GM12878 (cell line): ENCODE measurements at regions not wholly inside any gene's neighbourhood (a gene's known extent, or its start where the extent isn't known, plus 50 kb on each side); places are given as distances from the start of the nearest gene placed in this dataset.

Experiments used
- ATF7 ChIP-seq: fragments of 450-650 bp; IDR thresholded peaks from 2 replicates; pipeline ENCODE4 v1.6.1; 2016; ENCODE audit warnings: low read depth, mild to moderate bottlenecking
- CHD2 ChIP-seq: IDR thresholded peaks from 2 replicates; pipeline ENCODE4 v1.6.1; 2011; ENCODE audit warnings: low read depth, low read length, improper control_type of control experiment, borderline replicate concordance
- JUNB ChIP-seq: IDR thresholded peaks from 2 replicates; pipeline ENCODE4 v1.6.1; 2016; ENCODE audit warnings: antibody characterized with exemption, mild to moderate bottlenecking
- MTA3 ChIP-seq: IDR thresholded peaks from 2 replicates; pipeline ENCODE4 v1.6.1; 2012; ENCODE audit warnings: low read length, inconsistent platforms, borderline replicate concordance
- POLR2A ChIP-seq: IDR thresholded peaks from 2 replicates; pipeline ENCODE4 v1.6.1; 2011; ENCODE audit warnings: low read depth, mild to moderate bottlenecking, low read length
- POLR2AphosphoS5 ChIP-seq: IDR thresholded peaks from 2 replicates; pipeline ENCODE4 v1.6.1; 2011; ENCODE audit warnings: mild to moderate bottlenecking, low read length, inconsistent platforms
- RAD21 ChIP-seq: IDR thresholded peaks from 2 replicates; pipeline ENCODE4 v1.6.1; 2011; ENCODE audit warnings: mild to moderate bottlenecking, low read depth, low read length, moderate library complexity; ENCODE audit not compliant: insufficient read depth
- RFX5 ChIP-seq: IDR thresholded peaks from 2 replicates; pipeline ENCODE4 v1.6.1; 2011; ENCODE audit warnings: low read depth, low read length, improper control_type of control experiment
- SUPT20H ChIP-seq: IDR thresholded peaks from 2 replicates; pipeline ENCODE4 v1.6.1; 2011; ENCODE audit warnings: low read depth, mild to moderate bottlenecking, low read length, moderate library complexity, borderline replicate concordance; ENCODE audit not compliant: control insufficient read depth
- YY1 ChIP-seq: IDR thresholded peaks from 2 replicates; pipeline ENCODE4 v1.6.1; 2011; ENCODE audit warnings: low read depth, mild to moderate bottlenecking, low read length
- TF ChIP-seq, protein P1 (sequence below): IDR thresholded peaks from 2 replicates; pipeline ENCODE4 v1.6.1; 2011; ENCODE audit warnings: borderline replicate concordance, low read depth, mild to moderate bottlenecking, moderate library complexity, low read length; ENCODE audit not compliant: insufficient read depth, poor library complexity, severe bottlenecking
- TF ChIP-seq, protein P2 (sequence below), 3 experiments: IDR thresholded peaks in 2 of 3; conservative IDR thresholded peaks in 1 of 3; 2 replicates each; pipeline ENCODE4 v1.5.1; 2011; ENCODE audit warnings: low read depth in 3 of 3, low read length in 3 of 3, mild to moderate bottlenecking in 3 of 3, control low read depth in 2 of 3, moderate library complexity in 2 of 3, inconsistent platforms in 1 of 3, mixed read lengths in 1 of 3; ENCODE audit not compliant: control insufficient read depth in 2 of 3, insufficient read depth in 1 of 3; ENCODE audit errors: extremely low read depth in 1 of 3
- TF ChIP-seq, protein P3 (sequence below): fragments of 450-650 bp; formaldehyde crosslinking; IDR thresholded peaks from 2 replicates; pipeline ENCODE4 v1.4.0; 2020; ENCODE audit warnings: mild to moderate bottlenecking, moderate library complexity

DNA sequence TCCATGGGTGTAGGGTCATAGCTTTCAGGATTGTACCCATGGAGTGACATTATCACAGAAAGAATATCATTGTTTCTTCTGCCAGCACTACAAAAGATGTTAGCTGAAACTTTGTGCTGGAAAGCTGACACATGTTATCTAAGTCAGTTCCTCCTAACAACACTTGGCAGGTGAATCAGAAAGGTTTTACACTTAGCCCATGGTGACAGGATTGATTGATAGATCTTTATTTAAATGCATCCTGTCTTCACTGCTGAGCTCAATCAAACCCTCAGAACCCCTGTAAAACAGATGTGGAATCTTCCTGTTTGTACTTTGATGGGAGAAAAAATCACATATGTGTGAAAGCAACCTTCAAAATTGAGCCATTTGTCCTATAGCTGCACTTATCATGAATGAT is 811.5 kb upstream of the ANO3 start:
- TF ChIP-seq SUPT20H (no peak), MTA3 (no peak), RFX5 (no peak), RAD21 (no peak), POLR2AphosphoS5 (no peak), POLR2A (no peak), JUNB (no peak), ATF7 (no peak), YY1 (no peak), CHD2 (no peak)
- TF ChIP-seq, protein P1, sequence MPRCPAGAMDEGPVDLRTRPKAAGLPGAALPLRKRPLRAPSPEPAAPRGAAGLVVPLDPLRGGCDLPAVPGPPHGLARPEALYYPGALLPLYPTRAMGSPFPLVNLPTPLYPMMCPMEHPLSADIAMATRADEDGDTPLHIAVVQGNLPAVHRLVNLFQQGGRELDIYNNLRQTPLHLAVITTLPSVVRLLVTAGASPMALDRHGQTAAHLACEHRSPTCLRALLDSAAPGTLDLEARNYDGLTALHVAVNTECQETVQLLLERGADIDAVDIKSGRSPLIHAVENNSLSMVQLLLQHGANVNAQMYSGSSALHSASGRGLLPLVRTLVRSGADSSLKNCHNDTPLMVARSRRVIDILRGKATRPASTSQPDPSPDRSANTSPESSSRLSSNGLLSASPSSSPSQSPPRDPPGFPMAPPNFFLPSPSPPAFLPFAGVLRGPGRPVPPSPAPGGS, result no peak
- TF ChIP-seq, protein P2, sequence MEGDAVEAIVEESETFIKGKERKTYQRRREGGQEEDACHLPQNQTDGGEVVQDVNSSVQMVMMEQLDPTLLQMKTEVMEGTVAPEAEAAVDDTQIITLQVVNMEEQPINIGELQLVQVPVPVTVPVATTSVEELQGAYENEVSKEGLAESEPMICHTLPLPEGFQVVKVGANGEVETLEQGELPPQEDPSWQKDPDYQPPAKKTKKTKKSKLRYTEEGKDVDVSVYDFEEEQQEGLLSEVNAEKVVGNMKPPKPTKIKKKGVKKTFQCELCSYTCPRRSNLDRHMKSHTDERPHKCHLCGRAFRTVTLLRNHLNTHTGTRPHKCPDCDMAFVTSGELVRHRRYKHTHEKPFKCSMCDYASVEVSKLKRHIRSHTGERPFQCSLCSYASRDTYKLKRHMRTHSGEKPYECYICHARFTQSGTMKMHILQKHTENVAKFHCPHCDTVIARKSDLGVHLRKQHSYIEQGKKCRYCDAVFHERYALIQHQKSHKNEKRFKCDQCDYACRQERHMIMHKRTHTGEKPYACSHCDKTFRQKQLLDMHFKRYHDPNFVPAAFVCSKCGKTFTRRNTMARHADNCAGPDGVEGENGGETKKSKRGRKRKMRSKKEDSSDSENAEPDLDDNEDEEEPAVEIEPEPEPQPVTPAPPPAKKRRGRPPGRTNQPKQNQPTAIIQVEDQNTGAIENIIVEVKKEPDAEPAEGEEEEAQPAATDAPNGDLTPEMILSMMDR (IDR thresholded peaks at IDR 0.05 in 2 of 3, conservative IDR thresholded peaks at IDR 0.05 in 1 of 3; ENCODE audit: control insufficient read depth in 2 of 3, extremely low read depth in 1 of 3, insufficient read depth in 1 of 3, low read depth in 3 of 3, low read length in 3 of 3), result no peak
- TF ChIP-seq, protein P3, sequence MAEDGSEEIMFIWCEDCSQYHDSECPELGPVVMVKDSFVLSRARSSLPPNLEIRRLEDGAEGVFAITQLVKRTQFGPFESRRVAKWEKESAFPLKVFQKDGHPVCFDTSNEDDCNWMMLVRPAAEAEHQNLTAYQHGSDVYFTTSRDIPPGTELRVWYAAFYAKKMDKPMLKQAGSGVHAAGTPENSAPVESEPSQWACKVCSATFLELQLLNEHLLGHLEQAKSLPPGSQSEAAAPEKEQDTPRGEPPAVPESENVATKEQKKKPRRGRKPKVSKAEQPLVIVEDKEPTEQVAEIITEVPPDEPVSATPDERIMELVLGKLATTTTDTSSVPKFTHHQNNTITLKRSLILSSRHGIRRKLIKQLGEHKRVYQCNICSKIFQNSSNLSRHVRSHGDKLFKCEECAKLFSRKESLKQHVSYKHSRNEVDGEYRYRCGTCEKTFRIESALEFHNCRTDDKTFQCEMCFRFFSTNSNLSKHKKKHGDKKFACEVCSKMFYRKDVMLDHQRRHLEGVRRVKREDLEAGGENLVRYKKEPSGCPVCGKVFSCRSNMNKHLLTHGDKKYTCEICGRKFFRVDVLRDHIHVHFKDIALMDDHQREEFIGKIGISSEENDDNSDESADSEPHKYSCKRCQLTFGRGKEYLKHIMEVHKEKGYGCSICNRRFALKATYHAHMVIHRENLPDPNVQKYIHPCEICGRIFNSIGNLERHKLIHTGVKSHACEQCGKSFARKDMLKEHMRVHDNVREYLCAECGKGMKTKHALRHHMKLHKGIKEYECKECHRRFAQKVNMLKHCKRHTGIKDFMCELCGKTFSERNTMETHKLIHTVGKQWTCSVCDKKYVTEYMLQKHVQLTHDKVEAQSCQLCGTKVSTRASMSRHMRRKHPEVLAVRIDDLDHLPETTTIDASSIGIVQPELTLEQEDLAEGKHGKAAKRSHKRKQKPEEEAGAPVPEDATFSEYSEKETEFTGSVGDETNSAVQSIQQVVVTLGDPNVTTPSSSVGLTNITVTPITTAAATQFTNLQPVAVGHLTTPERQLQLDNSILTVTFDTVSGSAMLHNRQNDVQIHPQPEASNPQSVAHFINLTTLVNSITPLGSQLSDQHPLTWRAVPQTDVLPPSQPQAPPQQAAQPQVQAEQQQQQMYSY, result no peak
